Endothelial cell of umbilical vein (primary cell): ENCODE measurements at regions not wholly inside any gene's neighbourhood (a gene's known extent, or its start where the extent isn't known, plus 50 kb on each side); places are given as distances from the start of the nearest gene placed in this dataset.
"Not testable (repeated sequence)": the region's sequence is repeated elsewhere in the genome, so short reads cannot be mapped to it uniquely, and the experiment has no call there.

ENCODE experiments used
- EZH2 ChIP-seq: IDR thresholded peaks from 2 replicates; pipeline ENCODE4 v1.6.1; 2012; ENCODE audit warnings: borderline replicate concordance, low read depth, mild to moderate bottlenecking, moderate library complexity, low read length, inconsistent platforms; ENCODE audit not compliant: severe bottlenecking
- POLR2A ChIP-seq: IDR thresholded peaks from 2 replicates; pipeline ENCODE4 v1.6.1; 2012; ENCODE audit warnings: low read depth, mild to moderate bottlenecking, control low read depth, low read length
- POLR2AphosphoS5 ChIP-seq: IDR thresholded peaks from 2 replicates; pipeline ENCODE4 v1.6.1; 2012; ENCODE audit warnings: low read depth, mild to moderate bottlenecking, control low read depth, low read length, moderate library complexity; ENCODE audit not compliant: insufficient read depth

DNA sequence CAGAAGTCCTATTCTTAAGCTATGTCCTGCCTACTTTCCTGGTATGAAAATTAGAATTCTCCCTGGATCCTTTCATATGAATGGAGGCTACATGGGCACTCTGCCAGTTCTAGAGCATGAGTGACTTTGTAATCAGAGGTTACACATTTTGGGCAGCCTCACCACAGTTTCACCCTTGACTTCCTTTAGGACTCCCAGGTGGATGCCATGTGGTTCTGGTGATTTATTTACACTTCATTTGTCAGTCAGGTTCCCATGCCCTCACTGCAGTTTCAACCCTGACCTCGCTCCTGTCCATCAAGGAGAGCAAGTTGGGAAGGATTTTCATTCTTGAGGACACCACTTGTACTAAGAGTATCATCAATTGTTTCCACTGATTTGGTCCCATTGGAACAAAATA lies 344.4 kb upstream of the FRG2C start:
- TF ChIP-seq POLR2AphosphoS5, POLR2A, EZH2: not testable (repeated sequence)
